Neural cell (in vitro differentiated cells): ENCODE measurements at regions not wholly inside any gene's neighbourhood (a gene's known extent, or its start where the extent isn't known, plus 50 kb on each side); places are given as distances from the start of the nearest gene placed in this dataset.

Source experiments
- H2AFZ ChIP-seq: fragments of 200-600, 300-800 bp; sonication (generic), shearing (Covaris generic); 2 replicates; pipeline ENCODE4 v1.6.0; 2014; ENCODE audit warnings: low read depth, mild to moderate bottlenecking, antibody characterized with exemption, low read length, moderate library complexity
- H3F3A ChIP-seq: fragments of 200-600 bp; shearing (Covaris generic); 2 replicates; pipeline ENCODE4 v1.6.1; 2016; ENCODE audit warnings: mild to moderate bottlenecking, moderate library complexity, mixed read lengths, antibody characterized with exemption, low read length; ENCODE audit not compliant: insufficient read depth, poor library complexity, severe bottlenecking
- H3K27ac ChIP-seq: fragments of 200-600, 300-800 bp; sonication (generic), shearing (Covaris generic); 2 replicates; pipeline ENCODE4 v1.5.1; 2014; ENCODE audit warnings: mild to moderate bottlenecking, low read length, moderate library complexity
- H3K27me3 ChIP-seq: fragments of 300-800, 200-600 bp; sonication (generic), shearing (Covaris generic); 2 replicates; pipeline ENCODE4 v1.6.0; 2014; ENCODE audit warnings: mild to moderate bottlenecking, low read depth, low read length, moderate library complexity; ENCODE audit not compliant: insufficient read depth
- H3K36me3 ChIP-seq: fragments of 300-800, 200-600 bp; sonication (generic), shearing (Covaris generic); 2 replicates; pipeline ENCODE4 v1.5.1; 2014; ENCODE audit warnings: mild to moderate bottlenecking, antibody characterized with exemption, low read length, moderate library complexity; ENCODE audit not compliant: insufficient read depth
- H3K4me2 ChIP-seq: fragments of 300-800, 200-600 bp; sonication (generic), shearing (Covaris generic); 2 replicates; pipeline ENCODE4 v1.6.0; 2014; ENCODE audit warnings: mild to moderate bottlenecking, low read length
- H3K4me3 ChIP-seq: fragments of 300-800, 200-600 bp; sonication (generic), shearing (Covaris generic); 2 replicates; pipeline ENCODE4 v1.5.1; 2014; ENCODE audit warnings: mild to moderate bottlenecking, low read length, moderate library complexity
- H3K79me2 ChIP-seq: fragments of 200-600 bp; shearing (Covaris generic); replicated peaks from 2 replicates; pipeline ENCODE4 v1.6.0; 2014; ENCODE audit warnings: mild to moderate bottlenecking, low read length, moderate library complexity; ENCODE audit not compliant: insufficient read depth
- H3K9ac ChIP-seq: fragments of 300-800, 200-600 bp; sonication (generic), shearing (Covaris generic); 2 replicates; pipeline ENCODE4 v1.6.1; 2016; ENCODE audit warnings: mild to moderate bottlenecking, low read length, mixed read lengths
- H3K9me2 ChIP-seq: fragments of 200-600 bp; shearing (Covaris generic); 2 replicates; pipeline ENCODE4 v1.6.1; 2016; ENCODE audit warnings: mild to moderate bottlenecking, low read length, mixed read lengths; ENCODE audit not compliant: insufficient read depth
- H3K9me3 ChIP-seq: fragments of 200-600, 300-800 bp; sonication (generic), shearing (Covaris generic); 2 replicates; pipeline ENCODE4 v1.6.1; 2016; ENCODE audit warnings: mild to moderate bottlenecking, mixed run types, low read length, moderate library complexity, mixed read lengths
- H4K20me1 ChIP-seq: fragments of 200-600 bp; shearing (Covaris generic); 2 replicates; pipeline ENCODE4 v1.6.1; 2016; ENCODE audit warnings: mild to moderate bottlenecking, mixed run types; ENCODE audit not compliant: insufficient read depth
- CTCF ChIP-seq: fragments of 450-650 bp; IDR thresholded peaks from 2 replicates; pipeline ENCODE4 v1.5.1; 2014; ENCODE audit warnings: antibody characterized with exemption, mild to moderate bottlenecking, moderate library complexity; ENCODE audit not compliant: poor library complexity, severe bottlenecking
- EP300 ChIP-seq: fragments of 450-650 bp; conservative IDR thresholded peaks from 2 replicates; pipeline ENCODE4 v1.6.1; 2014; ENCODE audit warnings: antibody characterized with exemption, mild to moderate bottlenecking, moderate library complexity; ENCODE audit not compliant: poor library complexity, severe bottlenecking
- EZH2 ChIP-seq: fragments of 200-600, 300-800 bp; shearing (Covaris generic), sonication (generic); IDR thresholded peaks from 2 replicates; pipeline ENCODE4 v1.6.1; 2014; ENCODE audit warnings: antibody characterized with exemption, low read length, borderline replicate concordance, mild to moderate bottlenecking; ENCODE audit not compliant: insufficient read depth, poor library complexity, severe bottlenecking
- MXI1 ChIP-seq: fragments of 450-650 bp; conservative IDR thresholded peaks from 2 replicates; pipeline ENCODE4 v1.6.1; 2014; ENCODE audit warnings: antibody characterized with exemption, mild to moderate bottlenecking; ENCODE audit not compliant: poor library complexity, severe bottlenecking
- POLR2AphosphoS5 ChIP-seq: IDR thresholded peaks from 2 replicates; pipeline ENCODE4 v1.6.1; 2012
- RAD21 ChIP-seq: fragments of 450-650 bp; conservative IDR thresholded peaks from 2 replicates; pipeline ENCODE4 v1.6.1; 2014; ENCODE audit warnings: antibody characterized with exemption, mild to moderate bottlenecking, moderate library complexity
- REST ChIP-seq: IDR thresholded peaks from 2 replicates; pipeline ENCODE4 v1.6.1; 2012; ENCODE audit warnings: borderline replicate concordance
- SMC3 ChIP-seq: fragments of 450-650 bp; conservative IDR thresholded peaks from 2 replicates; pipeline ENCODE4 v1.6.1; 2014; ENCODE audit warnings: antibody characterized with exemption, mild to moderate bottlenecking, moderate library complexity; ENCODE audit not compliant: poor library complexity
- TAF1 ChIP-seq: IDR thresholded peaks from 2 replicates; pipeline ENCODE4 v1.6.1; 2012; ENCODE audit warnings: low read depth

- no peak for TF ChIP-seq CTCF
- no peak for TF ChIP-seq MXI1
- TF ChIP-seq RAD21 = no peak
- no peak for TF ChIP-seq REST
- Histone ChIP-seq H3K4me3 (no peak overlapping the region), H3K27ac (no peak overlapping the region), H2AFZ (no peak overlapping the region), H3K36me3 (no peaks in the 10 kb centered on the region), H3F3A (no peaks in the 10 kb centered on the region), H3K9me3 (no peaks in the 10 kb centered on the region), H3K27me3 (no peaks in the 10 kb centered on the region), H4K20me1 (no peaks in the 10 kb centered on the region), H3K79me2 (no peaks in the 10 kb centered on the region), H3K9ac (no peak overlapping the region), H3K9me2 (no peaks in the 10 kb centered on the region), H3K4me2 (no peak overlapping the region)
These were observed 142.6 kb downstream of the RTP5 start for GRCh38 chr2:242011991-242012764.

DNA sequence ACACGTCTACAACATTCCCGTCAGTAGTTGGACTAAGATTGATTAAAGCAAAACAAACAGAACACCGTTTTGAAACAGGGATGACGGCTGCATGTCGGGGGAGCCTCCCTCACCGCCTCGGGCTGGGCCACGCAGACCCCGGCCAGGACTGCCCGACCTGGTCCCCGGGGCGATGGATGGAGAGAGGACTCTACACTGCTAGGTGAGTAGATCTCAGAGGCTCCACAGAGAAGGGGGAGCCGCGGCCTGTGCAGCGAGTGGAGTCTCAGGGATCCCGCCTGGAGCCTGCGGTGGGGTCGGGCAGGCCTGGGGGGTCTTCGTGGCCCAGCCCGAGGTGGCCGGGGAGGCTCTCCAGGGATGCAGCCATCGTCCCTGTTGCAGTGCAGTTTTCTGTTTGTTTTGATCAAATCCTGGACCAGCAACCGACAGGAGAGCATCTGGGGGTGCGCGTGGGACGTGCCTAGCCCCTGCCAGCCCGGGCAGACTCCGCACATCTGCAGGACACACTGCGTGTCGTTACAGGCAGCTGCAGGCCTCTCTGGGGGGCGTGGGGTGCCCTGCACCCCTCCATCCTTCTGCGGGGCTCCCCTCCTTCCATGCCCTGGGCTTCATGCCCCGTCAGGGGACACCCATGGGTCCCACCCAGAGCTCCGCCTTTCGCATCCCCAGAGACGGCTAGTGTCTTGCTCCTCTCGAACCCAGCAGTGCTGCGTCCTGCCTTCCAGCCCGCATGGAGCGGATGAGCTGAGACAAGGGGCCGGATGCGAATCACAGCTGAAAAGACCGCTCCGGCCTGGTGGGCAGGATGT lies 143.6 kb downstream of the RTP5 start:
- TF ChIP-seq EZH2 (no peak), EP300 (no peak), TAF1 (no peak), POLR2AphosphoS5 (no peak), SMC3 (no peak), MXI1 (no peak)
- H3K4me3 ChIP-seq = no peak overlapping the region
- H2AFZ ChIP-seq = no peak overlapping the region
- H3K9me3 ChIP-seq = no peaks in the 10 kb centered on the region
- no peaks in the 10 kb centered on the region for H3K79me2 ChIP-seq
- no peak overlapping the region for H3K9ac ChIP-seq
- H4K20me1 ChIP-seq = no peaks in the 10 kb centered on the region
- no peak overlapping the region for H3K4me2 ChIP-seq
- no peaks in the 10 kb centered on the region for H3K9me2 ChIP-seq
- no peak overlapping the region for H3K27ac ChIP-seq
- H3F3A ChIP-seq = no peaks in the 10 kb centered on the region
- no peaks in the 10 kb centered on the region for H3K36me3 ChIP-seq
- H3K27me3 ChIP-seq = no peaks in the 10 kb centered on the region
